DND-41 (cell line): ENCODE measurements at regions not wholly inside any gene's neighbourhood (a gene's known extent, or its start where the extent isn't known, plus 50 kb on each side); places are given as distances from the start of the nearest gene placed in this dataset.

Source experiments
- CTCF ChIP-seq: IDR thresholded peaks from 2 replicates; pipeline ENCODE4 v1.5.1; 2012; ENCODE audit warnings: borderline replicate concordance, low read length, moderate library complexity, mild to moderate bottlenecking; ENCODE audit not compliant: poor library complexity, severe bottlenecking; ENCODE audit errors: extremely low read depth
- EZH2 ChIP-seq: IDR thresholded peaks from 3 replicates; pipeline ENCODE4 v1.6.1; 2012; ENCODE audit warnings: borderline replicate concordance, low read depth, mild to moderate bottlenecking, moderate library complexity, low read length, inconsistent platforms; ENCODE audit not compliant: severe bottlenecking

DNA sequence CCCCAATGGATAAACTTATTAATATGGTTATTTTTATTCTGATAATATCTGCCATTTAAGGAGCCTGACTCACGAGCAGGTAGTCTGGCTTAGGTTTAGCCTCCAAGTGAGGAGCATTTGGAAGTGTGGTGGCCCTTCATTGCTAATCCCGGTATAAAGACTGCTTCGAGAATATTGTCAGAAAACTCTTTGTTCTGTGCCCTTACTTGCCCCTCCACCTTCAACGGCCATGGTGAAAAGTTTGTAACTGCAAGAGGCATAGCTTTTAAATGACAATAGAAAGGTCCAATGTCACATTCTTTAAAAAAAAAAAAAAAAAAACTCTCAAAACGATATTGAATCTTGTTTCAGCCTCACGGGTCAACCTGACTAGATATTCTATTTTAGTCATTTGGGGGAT is 157.4 kb upstream of the PROX1 start:
- TF ChIP-seq CTCF (no peak), EZH2 (no peak)
